GM20000 (cell line): ENCODE measurements at regions not wholly inside any gene's neighbourhood (a gene's known extent, or its start where the extent isn't known, plus 50 kb on each side); places are given as distances from the start of the nearest gene placed in this dataset.
"Not testable (repeated sequence)": the region's sequence is repeated elsewhere in the genome, so short reads cannot be mapped to it uniquely, and the experiment has no call there.

Experiments
- DNase-seq: peaks from one replicate; pipeline ENCODE4 v3.0.0; 2012; ENCODE audit warnings: low spot score
- TF ChIP-seq, protein P1 (sequence below): IDR thresholded peaks from 2 replicates; pipeline ENCODE4 v1.5.1; 2012; ENCODE audit warnings: mild to moderate bottlenecking, control low read depth; ENCODE audit errors: extremely low read depth, missing control alignments

DNA sequence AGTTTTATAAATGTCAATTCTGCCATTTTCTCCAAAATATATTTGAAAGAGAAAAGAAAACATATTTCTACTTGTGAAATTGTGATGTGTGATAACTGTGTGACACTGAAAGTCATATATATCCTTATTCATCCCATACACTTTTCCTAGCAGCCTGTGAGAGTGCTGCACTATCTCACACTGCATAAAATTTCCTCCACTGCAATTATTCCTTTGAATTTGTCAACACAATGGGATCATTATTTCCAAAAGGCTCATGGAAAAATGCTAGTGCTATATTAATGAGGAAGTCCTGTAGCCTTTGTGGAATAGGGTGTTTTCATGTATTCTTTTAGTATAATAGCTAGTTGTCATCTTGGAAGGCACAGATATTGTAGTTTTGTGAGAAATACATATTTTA lies 504.1 kb downstream of the RPL10L start:
- TF ChIP-seq, protein P1, sequence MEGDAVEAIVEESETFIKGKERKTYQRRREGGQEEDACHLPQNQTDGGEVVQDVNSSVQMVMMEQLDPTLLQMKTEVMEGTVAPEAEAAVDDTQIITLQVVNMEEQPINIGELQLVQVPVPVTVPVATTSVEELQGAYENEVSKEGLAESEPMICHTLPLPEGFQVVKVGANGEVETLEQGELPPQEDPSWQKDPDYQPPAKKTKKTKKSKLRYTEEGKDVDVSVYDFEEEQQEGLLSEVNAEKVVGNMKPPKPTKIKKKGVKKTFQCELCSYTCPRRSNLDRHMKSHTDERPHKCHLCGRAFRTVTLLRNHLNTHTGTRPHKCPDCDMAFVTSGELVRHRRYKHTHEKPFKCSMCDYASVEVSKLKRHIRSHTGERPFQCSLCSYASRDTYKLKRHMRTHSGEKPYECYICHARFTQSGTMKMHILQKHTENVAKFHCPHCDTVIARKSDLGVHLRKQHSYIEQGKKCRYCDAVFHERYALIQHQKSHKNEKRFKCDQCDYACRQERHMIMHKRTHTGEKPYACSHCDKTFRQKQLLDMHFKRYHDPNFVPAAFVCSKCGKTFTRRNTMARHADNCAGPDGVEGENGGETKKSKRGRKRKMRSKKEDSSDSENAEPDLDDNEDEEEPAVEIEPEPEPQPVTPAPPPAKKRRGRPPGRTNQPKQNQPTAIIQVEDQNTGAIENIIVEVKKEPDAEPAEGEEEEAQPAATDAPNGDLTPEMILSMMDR: no peak
- no peak for DNase-seq

DNA sequence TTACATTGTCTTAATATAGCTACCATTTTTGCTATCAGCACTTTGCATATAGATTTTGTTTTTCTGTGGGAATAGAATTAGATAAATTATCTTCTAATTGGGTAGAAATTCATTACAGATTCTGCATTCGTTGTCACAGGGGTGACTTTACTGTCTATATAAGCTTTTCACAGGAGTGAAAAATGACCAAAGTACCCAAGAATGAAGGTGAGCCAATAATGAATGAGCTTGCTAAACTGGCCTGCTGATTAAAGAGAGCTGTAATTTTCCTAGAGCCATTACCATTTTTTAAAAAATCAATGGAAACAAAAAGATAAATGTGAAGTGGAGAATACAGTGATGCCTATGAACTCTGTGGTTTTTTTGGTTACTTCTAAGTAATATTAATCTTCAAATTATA lies 504.6 kb downstream of the RPL10L start:
- TF ChIP-seq, protein P1: no peak
- no peak for DNase-seq

DNA sequence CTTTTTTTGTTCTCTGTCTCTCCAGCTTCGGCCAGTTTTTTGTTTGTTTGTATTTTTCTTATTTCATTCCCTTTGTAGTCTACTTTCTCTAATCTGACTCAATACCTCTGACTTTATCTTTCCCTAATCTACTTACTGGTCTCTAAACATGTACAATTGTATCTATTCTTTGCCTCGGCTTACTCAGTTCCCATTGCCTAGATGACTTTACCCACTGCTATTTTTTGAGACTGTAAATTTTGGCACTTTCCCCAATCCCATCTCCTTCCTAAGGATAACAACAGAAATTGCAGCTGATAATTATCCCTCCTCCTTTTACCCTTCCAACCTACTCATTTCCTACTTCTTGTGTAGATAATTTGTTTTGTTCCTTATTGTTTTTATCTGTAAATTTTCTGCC lies 511.1 kb downstream of the RPL10L start:
- DNase-seq: no peak
- TF ChIP-seq, protein P1: no peak

DNA sequence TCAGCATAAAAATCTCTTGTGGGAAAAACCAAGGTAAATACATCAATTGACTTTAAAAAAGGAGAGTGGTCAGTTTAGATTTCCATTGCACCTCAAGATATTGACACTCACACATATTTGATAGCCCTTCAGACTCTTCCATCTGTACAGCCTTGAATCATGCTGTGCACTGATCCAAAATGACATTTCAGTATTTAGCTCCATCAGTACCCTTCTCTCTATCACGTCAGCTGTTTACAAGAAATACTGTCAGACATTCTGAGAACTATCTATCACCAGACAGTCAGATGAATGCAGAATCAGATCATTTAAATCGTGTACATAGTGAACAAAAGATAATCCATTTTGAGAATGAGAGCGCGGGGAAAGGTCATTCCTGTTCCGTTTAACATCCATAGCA lies 511.9 kb downstream of the RPL10L start:
- TF ChIP-seq, protein P1: no peak
- no peak for DNase-seq

DNA sequence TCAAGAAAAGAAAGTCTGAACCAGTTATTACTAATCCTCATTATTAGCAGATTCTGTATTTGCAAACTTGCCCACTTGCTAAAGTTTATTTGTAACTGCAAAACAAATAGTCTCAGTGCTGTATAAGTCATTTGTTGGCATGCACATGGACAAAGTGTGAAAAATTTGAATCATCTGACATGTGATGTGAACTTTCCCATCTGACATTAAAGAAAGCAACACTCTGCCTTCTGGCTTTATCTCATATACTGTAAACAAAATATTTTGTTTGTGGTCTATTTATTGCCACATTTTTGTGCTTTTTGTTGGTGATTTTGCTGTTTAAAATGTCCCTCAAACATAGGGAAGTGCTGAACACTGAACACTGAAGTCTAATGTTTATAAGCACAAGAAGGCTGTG lies 513.8 kb downstream of the RPL10L start:
- TF ChIP-seq, protein P1: no peak
- DNase-seq: no peak

DNA sequence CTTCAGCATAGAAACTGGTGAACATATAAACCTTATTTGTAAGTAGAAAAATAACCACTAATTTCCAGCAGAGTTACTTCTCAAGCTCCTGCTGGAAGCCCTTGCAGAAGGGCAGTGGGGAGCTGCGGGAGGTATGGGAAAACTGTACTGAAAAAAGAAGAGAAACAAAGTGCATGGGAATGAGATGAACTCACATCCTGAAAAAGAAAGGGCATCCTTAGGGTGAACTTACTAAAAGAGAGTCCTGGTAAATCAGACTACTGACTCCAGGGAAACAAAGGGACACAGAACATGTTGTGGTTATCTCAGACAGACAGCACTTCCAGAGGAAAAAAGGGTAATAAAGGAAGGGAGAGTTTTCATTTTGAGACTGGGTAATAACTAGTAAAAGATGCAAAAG lies 515.1 kb downstream of the RPL10L start:
- no peak for DNase-seq
- TF ChIP-seq, protein P1: no peak

DNA sequence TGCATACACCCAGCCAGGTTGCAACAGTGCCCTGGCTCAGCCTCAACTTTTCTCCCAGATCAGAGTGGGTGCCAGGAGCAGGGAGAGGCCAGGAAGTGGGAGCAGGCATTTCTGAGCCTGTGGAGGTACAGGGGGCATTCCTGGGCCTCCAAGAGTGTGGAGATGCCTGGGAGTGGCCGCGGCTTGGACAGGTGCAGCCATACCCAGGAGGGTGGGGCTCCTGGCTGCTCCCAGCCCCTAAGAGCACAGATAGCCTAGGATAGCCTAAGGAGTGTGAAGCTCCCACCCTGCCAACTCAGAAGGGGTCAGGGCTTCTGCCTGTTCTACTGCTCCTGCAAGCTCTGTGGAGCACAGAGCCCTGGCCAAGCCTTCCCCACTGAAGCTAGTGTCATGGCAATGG lies 543.4 kb downstream of the RPL10L start:
- DNase-seq: no peak
- TF ChIP-seq, protein P1: no peak

DNA sequence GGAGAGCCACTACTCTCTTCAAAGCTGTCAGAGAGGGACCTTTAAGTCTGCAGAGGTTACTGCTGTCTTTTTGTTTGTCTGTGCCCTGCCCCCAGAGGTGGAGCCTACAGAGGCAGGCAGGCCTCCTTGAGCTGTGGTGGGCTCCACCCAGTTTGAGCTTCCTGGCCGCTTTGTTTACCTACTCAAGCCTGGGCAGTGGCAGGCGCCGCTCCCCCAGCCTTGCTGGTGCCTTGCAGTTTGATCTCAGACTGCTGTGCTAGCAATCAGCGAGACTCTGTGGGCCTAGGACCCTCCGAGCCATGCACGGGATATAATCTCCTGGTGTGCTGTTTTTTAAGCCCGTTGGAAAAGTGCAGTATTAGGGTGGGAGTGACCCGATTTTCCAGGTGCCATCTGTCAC lies 550.7 kb downstream of the RPL10L start:
- not testable (repeated sequence) for DNase-seq
